Tibial nerve (tissue), 4 donors: ENCODE measurements at regions not wholly inside any gene's neighbourhood (a gene's known extent, or its start where the extent isn't known, plus 50 kb on each side); places are given as distances from the start of the nearest gene placed in this dataset.

Source experiments
- DNase-seq, 2 donors: peaks; one replicate each; pipeline ENCODE4 v3.0.0-alpha.2; 2019; ENCODE audit warnings: low spot score in 2 of 2
- H3K27ac ChIP-seq, 4 donors: fragments of 200-600 bp; sonication (generic) in 3 of 4; one replicate each; pipeline ENCODE4 v1.5.1; 2017 to 2019; ENCODE audit warnings: mild to moderate bottlenecking in 1 of 4
- H3K27me3 ChIP-seq, 2 donors: fragments of 200-600 bp; sonication (generic) in 1 of 2; one replicate each; pipeline versions ENCODE4 v1.5.1 to v1.6.0; 2017 to 2019
- H3K36me3 ChIP-seq, 3 donors: fragments of 200-600 bp; sonication (generic); one replicate each; pipeline ENCODE4 v1.5.1; 2018 to 2019
- H3K4me1 ChIP-seq, 4 donors: fragments of 200-600 bp; sonication (generic) in 3 of 4; one replicate each; pipeline ENCODE4 v1.5.1; 2017 to 2019
- H3K4me3 ChIP-seq, 4 donors: fragments of 200-600 bp; sonication (generic) in 3 of 4; one replicate each; pipeline ENCODE4 v1.5.1; 2017 to 2019; ENCODE audit warnings: mild to moderate bottlenecking in 1 of 4, moderate library complexity in 1 of 4
- H3K9me3 ChIP-seq, 4 donors: fragments of 200-600 bp; sonication (generic) in 3 of 4; one replicate each; pipeline ENCODE4 v1.5.1; 2017 to 2019
- EP300 ChIP-seq, 2 donors: sonication (generic); formaldehyde crosslinking; IDR thresholded peaks; one replicate each; pipeline ENCODE4 v1.6.1; 2017; ENCODE audit warnings: antibody characterized with exemption in 2 of 2, mild to moderate bottlenecking in 1 of 2
- POLR2A ChIP-seq, 2 donors: fragments of 450-650 bp; IDR thresholded peaks; one replicate each; pipeline ENCODE4 v1.6.1; 2017; ENCODE audit warnings: antibody characterized with exemption in 2 of 2, mild to moderate bottlenecking in 2 of 2, moderate library complexity in 2 of 2
- WGBS, 2 donors: methylation state at CpG; one replicate each; pipeline ENCODE4 v1.1.5; 2018; 5-methylcytosine and 5-hydroxymethylcytosine counted together
- TF ChIP-seq, protein P1 (sequence below), 5 experiments: fragments of 200-600 bp in 3 of 5; fragments of 450-650 bp in 2 of 5; sonication (generic) in 3 of 5; IDR thresholded peaks; one replicate each; pipeline ENCODE4 v1.5.1; 2016 to 2019; ENCODE audit warnings: antibody characterized with exemption in 5 of 5, mild to moderate bottlenecking in 3 of 5, moderate library complexity in 2 of 5

DNA sequence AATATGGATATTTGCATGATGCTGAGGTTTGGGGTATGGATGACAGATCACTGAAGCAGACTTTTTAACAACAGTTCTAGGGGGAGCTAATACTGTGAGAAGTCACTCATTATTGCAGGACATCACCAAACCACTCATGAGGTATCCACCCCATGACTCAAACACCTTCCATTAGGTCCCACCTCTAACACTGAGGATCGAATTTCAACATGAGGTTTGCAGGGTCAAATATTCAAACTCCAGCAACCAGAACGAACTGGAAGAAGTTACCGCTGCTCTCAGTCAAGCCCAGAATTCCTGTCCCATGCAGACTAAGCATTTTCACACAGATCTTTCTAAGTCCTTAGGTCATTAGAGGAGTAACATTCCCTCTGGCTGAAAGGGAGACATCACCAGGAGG lies 758.9 kb downstream of the UQCRFS1 start:
- WGBS, 2 donors: 57 to 62% methylated on average over 3 of the region's 3 CpGs
- no peaks in the 10 kb centered on the region for H3K9me3 ChIP-seq
- no peak for DNase-seq
- TF ChIP-seq, protein P1, sequence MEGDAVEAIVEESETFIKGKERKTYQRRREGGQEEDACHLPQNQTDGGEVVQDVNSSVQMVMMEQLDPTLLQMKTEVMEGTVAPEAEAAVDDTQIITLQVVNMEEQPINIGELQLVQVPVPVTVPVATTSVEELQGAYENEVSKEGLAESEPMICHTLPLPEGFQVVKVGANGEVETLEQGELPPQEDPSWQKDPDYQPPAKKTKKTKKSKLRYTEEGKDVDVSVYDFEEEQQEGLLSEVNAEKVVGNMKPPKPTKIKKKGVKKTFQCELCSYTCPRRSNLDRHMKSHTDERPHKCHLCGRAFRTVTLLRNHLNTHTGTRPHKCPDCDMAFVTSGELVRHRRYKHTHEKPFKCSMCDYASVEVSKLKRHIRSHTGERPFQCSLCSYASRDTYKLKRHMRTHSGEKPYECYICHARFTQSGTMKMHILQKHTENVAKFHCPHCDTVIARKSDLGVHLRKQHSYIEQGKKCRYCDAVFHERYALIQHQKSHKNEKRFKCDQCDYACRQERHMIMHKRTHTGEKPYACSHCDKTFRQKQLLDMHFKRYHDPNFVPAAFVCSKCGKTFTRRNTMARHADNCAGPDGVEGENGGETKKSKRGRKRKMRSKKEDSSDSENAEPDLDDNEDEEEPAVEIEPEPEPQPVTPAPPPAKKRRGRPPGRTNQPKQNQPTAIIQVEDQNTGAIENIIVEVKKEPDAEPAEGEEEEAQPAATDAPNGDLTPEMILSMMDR (IDR thresholded peaks at IDR 0.05): no peak
- no peak for TF ChIP-seq EP300 (IDR thresholded peaks at IDR 0.05)
- no peak for TF ChIP-seq POLR2A (IDR thresholded peaks at IDR 0.05)
- H3K27me3 ChIP-seq: no peaks in the 10 kb centered on the region
- no peaks in the 10 kb centered on the region for H3K4me1 ChIP-seq
- no peak overlapping the region for H3K4me3 ChIP-seq
- H3K27ac ChIP-seq: no peak overlapping the region
- H3K36me3 ChIP-seq: no peaks in the 10 kb centered on the region

DNA sequence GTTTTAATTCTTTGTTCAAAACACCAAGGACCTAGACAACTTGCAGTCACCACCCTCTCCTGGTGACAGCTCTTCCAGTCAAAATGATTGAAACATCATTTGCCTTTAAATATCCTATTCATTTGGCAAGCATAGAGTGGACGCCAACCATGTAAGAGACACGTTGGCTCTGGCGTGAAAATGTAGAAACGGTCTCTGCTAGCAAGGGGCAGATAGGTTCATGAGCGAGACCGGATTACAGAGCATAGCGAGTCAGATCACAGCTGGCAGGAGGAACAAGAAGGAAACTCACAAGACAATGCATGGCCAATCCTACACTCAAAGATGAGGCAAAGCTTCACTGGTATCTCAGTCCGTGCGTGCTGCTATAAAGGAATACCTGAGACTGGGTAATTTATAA lies 759.5 kb downstream of the UQCRFS1 start:
- no peak overlapping the region for H3K4me3 ChIP-seq
- no peaks in the 10 kb centered on the region for H3K9me3 ChIP-seq
- no peaks in the 10 kb centered on the region for H3K4me1 ChIP-seq
- DNase-seq: no peak
- H3K36me3 ChIP-seq: no peaks in the 10 kb centered on the region
- H3K27ac ChIP-seq: no peak overlapping the region
- TF ChIP-seq, protein P1 (IDR thresholded peaks at IDR 0.05): no peak
- TF ChIP-seq EP300 (IDR thresholded peaks at IDR 0.05) (no peak), POLR2A (IDR thresholded peaks at IDR 0.05) (no peak)
- 92 to 94% methylated on average over 9 of the region's 9 CpGs for WGBS, 2 donors
- H3K27me3 ChIP-seq: no peaks in the 10 kb centered on the region

GRCh38 chr19:28449803-28450202 lies 763.1 kb downstream of the UQCRFS1 start:
- WGBS, 2 donors: 76 to 84% methylated on average over 1 of the region's 1 CpG
- Histone ChIP-seq H3K27me3 (no peaks in the 10 kb centered on the region), H3K4me3 (no peak overlapping the region), H3K36me3 (no peaks in the 10 kb centered on the region), H3K27ac (no peak overlapping the region), H3K4me1 (no peaks in the 10 kb centered on the region), H3K9me3 (no peaks in the 10 kb centered on the region)
- TF ChIP-seq EP300 (IDR thresholded peaks at IDR 0.05) (no peak), POLR2A (IDR thresholded peaks at IDR 0.05) (no peak)
- TF ChIP-seq, protein P1 (IDR thresholded peaks at IDR 0.05): no peak
- no peak for DNase-seq

DNA sequence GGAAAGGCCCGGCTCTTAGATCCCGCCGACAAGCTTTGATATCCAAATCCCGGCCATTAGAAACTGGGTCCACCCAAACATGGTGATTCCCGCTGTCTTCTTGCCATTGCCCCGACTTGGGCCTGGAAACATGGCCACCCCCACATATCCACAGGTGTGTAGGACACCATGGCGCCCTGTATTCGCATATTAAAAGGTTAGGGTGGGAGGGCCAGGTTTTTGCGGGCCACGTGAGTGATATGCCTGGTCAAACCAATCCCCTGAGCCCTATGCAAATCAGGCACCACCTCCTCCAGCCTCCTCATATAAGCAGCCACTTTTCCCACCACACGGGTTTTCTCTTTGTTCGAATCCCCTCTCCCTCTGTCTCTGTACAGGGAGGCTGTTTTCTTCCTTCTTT lies 766.4 kb downstream of the UQCRFS1 start:
- Histone ChIP-seq H3K9me3 (no peaks in the 10 kb centered on the region), H3K36me3 (no peaks in the 10 kb centered on the region), H3K27me3 (no peaks in the 10 kb centered on the region), H3K4me3 (no peak overlapping the region), H3K27ac (no peak overlapping the region), H3K4me1 (no peaks in the 10 kb centered on the region)
- TF ChIP-seq POLR2A (IDR thresholded peaks at IDR 0.05): no peak
- TF ChIP-seq, protein P1 (IDR thresholded peaks at IDR 0.05): no peak
- TF ChIP-seq EP300 (IDR thresholded peaks at IDR 0.05): no peak
- no peak for DNase-seq
- WGBS, 2 donors: 88 to 93% methylated on average over 12 of the region's 12 CpGs

DNA sequence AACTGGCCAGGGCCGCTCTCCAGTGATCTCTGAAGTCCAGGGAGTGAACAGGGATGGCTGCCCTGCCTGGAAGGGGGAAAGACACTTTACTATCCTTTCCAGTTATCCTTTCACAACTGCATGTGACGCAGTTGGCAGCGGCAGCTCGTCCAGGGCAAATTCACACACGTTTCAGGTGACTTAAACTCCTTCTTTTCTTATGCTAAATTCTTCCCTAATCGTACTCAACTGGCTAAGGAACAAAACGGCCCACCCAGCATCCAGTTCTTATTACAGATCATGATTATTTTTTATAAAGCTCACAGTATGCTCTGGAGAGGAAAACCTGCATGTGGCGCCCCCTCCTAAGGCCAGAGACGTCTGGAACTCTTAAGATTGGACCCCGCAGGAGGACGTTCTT lies 767.1 kb downstream of the UQCRFS1 start:
- 72 to 73% methylated on average over 11 of the region's 11 CpGs for WGBS, 2 donors
- Histone ChIP-seq H3K27ac (no peak overlapping the region), H3K4me1 (no peaks in the 10 kb centered on the region), H3K4me3 (no peak overlapping the region), H3K27me3 (no peaks in the 10 kb centered on the region), H3K9me3 (no peaks in the 10 kb centered on the region), H3K36me3 (no peaks in the 10 kb centered on the region)
- no peak for TF ChIP-seq EP300 (IDR thresholded peaks at IDR 0.05)
- TF ChIP-seq, protein P1 (IDR thresholded peaks at IDR 0.05): no peak
- no peak for TF ChIP-seq POLR2A (IDR thresholded peaks at IDR 0.05)
- DNase-seq: no peak
